ENCODE measurements at regions not wholly inside any gene's neighbourhood (a gene's known extent, or its start where the extent isn't known, plus 50 kb on each side); places are given as distances from the start of the nearest gene placed in this dataset.
A peak's percentile ranks its signal among the peaks of the same experiment; 100 is the strongest.

- DNase-seq, result peak in 2 of 3 donors; percentile 10
Observed at GRCh38 chr13:74871369-74872070, 610.4 kb downstream of the TBC1D4 start.

DNA sequence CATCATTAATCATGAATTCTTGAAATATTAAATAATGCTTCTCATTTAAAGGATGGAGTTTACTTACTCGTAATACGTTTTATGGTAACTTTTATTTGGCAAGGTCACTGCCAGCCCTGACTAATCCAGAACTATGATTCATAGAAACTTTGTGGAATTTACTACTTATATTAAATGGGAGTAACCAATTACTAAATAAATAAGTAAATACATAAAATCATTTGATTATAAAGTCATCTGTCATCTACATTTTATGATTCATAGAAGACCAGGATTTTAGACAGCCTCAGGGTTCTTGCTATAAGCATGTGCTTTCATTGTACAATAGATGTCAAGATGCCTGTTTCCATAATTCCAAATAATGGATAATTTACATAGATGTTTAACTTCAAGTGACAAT lies 611.1 kb downstream of the TBC1D4 start:
- no peak for DNase-seq

GRCh38 chr13:74869846-74870245 lies 612.1 kb downstream of the TBC1D4 start:
- no peak for DNase-seq

- DNase-seq, result peak in 1 of 3 donors; percentile 38
Observed at GRCh38 chr13:74868049-74868448, 613.9 kb downstream of the TBC1D4 start.

- DNase-seq, result no peak
Observed at GRCh38 chr13:74867460-74867859, 614.5 kb downstream of the TBC1D4 start.

DNA sequence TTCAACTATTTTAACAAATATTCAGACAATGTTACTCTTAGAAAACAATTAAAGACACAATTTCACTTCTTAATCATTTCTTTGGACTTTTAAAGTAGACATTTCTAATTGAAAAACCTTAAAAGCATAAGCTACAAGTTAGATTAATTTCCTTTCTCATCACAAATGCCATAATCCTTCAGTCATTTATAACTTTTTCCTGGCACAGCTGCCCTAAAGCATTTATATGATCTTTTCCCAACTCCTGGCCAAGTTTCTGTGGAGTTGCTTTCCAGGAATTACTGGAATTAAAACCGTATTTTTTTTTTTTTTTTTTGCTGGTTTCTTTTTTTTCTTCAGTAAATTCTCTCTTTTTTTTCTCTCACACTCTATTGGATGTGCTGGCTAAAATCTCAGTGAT lies 615.9 kb downstream of the TBC1D4 start:
- DNase-seq, result peak; percentile 59 to 82 (median 74)

- peak; percentile 49 to 84 (median 69) for DNase-seq
Observed at GRCh38 chr13:74865656-74866055, 616.3 kb downstream of the TBC1D4 start.

DNA sequence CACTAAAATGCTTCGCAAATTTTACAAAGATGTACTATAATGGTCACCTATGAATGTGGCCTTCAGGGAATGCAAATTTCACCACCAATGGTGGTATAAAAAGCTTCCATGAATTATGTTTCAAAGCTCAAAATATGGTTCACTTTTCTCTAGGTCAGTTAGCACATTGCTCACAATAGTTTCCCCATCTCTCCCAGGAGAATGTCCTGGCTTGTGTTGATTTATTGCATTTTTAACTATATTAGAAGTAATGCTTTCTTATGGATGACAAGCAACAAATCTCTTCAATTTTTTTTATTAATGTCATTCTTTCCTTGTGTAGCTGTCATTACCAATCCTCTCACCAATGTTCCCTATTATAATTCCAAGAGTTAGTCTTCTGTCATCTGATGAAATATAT lies 621.2 kb downstream of the TBC1D4 start:
- no peak for DNase-seq

GRCh38 chr13:74850893-74851292 lies 631.1 kb downstream of the TBC1D4 start:
- no peak for DNase-seq

GRCh38 chr13:74847966-74848365 lies 634.0 kb downstream of the TBC1D4 start:
- no peak for DNase-seq

DNA sequence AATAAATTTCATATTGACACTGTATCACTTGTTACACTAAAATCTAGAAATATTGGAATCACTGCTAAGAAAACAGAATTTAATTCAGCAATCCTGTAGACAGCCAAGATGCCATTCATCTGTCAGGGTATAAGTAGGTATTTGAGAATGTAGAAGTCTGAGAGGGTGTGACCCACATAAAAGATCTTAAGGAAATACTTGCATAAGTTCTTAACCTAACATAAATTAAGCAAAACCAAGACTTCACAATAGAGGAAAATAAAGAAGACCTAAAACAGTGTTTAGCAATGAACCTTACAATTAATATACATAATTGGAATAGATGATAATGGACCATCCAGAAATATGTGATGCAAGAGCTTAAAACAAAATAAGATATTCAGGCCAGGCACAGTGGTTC lies 636.2 kb downstream of the TBC1D4 start:
- no peak for DNase-seq

- DNase-seq, result no peak
Observed at GRCh38 chr13:74841651-74842050, 640.3 kb downstream of the TBC1D4 start.

DNA sequence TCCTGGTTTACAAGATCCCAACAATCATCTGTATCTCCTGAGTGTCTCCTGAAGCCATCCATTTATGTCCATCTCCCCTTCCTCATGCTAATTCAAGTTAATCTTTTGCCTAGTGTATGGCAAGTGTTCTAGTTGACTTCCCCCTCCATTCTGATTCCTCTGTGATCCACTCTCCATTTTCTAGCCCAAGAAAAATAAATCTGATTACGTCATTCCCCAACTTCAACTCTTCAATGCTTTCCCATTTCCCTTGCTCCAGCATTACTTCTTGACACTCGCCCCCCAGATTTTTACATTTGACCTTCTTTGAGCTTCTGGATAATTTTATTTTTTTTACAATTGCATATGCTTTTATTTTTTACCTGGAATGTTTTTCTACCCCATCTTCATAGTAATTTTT lies 640.8 kb downstream of the TBC1D4 start:
- DNase-seq, result no peak

DNA sequence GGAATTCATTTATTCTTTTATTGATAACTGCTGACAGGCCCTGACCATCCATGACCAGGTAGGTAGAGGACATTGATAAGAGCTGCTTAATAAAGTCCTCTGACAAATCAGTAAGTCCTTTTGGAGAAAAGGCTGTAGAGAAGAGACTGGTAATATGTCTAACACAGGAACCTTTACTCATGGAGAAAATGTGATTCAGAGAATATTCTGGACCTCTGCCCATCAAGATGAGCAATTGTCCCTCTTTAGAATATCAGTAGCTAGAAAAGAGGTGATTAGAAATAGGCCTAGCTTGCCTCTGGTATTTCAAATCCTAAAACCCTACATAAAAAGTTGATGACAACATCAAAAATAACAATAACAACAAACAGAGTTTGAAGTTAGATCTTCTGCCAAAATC lies 642.3 kb downstream of the TBC1D4 start:
- DNase-seq, result peak in 1 of 3 donors; percentile 3

- no peak for DNase-seq
Observed at GRCh38 chr13:74838096-74838495, 643.9 kb downstream of the TBC1D4 start.

DNA sequence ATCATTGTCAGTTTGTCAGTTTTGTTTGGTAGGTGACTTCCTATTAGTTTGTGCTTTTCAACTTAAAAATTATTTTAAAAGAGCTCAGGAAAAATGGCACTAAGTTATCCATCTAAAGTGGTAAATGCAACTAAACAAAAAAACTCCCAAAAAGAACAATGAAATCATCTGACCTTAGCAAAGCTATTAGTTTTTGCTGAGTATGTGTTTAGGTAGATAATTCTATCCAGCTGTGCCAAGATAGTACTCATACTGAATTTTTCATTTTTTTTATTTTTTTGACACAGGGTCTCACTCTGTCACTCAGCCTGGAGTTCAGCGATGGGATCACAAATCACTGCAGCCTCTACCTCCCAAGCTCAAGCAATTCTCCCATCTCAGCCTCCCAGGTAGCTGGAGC lies 645.3 kb downstream of the TBC1D4 start:
- DNase-seq, result no peak

- no peak for DNase-seq
Observed at GRCh38 chr13:74835579-74835978, 646.4 kb downstream of the TBC1D4 start.

DNA sequence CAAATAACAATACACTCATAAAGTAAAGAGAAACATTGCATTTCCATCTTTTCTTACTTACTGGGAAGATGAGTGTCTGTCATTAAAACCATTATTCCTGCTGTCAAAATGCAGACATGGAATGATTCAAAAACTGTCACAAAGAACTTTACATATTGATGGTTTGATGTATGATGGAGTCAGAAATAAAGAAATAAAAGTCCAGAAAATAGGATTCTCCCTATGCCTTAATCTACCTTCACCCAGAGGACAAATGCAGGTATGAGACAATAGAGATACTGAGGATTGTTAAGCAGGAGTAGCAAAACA lies 656.1 kb downstream of the TBC1D4 start:
- no peak for DNase-seq

DNA sequence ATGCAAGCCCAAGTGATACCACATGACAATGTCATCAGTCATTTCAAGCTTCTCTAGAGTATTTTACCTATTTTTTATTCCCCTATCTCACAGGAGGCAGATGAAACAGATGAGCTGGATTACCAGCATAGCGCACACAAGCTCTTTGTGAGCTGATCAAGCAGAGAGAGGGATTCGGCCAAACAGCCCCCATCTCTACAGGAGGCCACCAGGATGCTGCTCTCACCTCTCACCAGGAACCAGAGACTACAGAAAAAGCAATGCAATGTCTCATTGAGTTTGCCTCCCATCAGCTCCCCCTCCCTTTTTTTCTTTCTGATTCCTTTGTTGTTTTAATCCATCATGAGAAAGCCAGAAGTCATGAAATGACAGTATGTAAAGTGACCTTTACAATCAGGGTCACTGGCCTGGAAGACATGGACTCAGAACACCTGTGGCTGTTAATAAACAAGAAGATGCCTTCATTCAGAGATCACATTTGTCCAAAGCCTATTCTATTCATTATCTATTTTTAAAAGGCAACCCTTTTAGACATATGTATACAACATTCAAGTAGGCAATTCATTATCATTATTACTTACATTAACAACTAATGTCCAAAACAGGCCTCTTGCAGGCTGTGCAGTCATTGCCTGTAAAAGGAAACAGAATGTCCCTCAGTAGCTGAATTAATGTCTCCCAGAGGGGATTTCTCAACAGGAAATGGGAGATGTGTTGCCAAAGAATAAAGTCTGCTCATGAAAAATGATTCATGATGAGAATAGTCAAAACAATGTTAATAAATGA lies 656.6 kb downstream of the TBC1D4 start:
- DNase-seq, result peak; percentile 18 to 58 (median 48)

DNA sequence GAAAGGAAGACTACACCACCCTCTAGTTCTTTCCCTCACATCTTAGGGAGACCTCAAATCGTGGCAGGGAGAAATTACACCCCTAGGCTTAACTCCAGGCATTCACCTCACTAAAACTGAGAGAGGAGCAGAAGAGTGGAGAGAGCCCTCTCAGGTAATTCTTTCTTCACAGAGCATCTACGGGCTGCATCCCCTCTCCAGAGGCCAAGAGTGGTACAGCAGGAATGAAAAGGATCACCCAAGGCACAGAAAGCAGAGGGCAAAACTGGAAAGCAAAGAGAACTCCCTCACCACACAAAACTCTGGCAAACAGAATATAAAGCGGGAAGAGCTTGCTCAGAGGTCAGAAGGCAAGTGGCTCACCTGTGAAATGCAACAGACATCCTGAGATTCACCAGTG lies 661.2 kb downstream of the TBC1D4 start:
- no peak for DNase-seq

- DNase-seq, result no peak
Observed at GRCh38 chr13:74819549-74819948, 662.4 kb downstream of the TBC1D4 start.

DNA sequence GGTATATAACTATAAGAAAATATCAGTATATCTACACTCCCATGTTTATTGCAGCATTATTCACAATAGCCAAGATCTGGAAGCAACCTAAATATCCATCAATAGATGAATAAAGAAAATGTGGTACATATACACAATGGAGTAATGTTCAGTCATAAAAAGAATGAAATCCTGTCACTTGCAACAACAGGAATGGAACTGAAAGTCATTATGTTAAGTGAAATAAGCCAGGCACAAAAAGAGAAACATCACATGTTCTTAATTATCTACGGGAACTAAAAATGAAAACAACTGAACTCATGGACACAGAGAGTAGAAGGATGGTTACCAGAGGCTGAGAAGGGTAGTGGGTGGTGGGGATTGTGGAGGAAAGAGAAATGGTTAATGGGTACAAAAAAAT lies 665.2 kb downstream of the TBC1D4 start:
- no peak for DNase-seq

DNA sequence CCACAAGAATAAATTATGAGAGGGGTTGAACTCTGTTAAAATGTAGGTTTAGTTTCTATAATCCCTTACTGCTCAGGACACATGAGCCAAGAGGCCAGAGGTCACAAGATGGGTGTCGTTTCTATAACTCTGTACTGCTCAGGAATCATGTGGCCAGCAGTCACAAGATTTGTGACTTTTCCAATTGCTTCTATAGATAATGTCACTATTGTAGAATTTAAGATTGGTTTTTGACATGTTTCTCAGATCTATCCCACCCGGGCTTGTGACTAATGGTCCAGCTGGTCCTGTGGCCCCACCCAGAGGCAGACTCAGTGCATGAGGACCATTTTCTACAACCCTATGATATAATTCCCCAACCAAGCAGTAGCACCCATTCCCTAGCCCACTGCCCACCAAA lies 662.0 kb upstream of the KLF12 start:
- no peak for DNase-seq

DNA sequence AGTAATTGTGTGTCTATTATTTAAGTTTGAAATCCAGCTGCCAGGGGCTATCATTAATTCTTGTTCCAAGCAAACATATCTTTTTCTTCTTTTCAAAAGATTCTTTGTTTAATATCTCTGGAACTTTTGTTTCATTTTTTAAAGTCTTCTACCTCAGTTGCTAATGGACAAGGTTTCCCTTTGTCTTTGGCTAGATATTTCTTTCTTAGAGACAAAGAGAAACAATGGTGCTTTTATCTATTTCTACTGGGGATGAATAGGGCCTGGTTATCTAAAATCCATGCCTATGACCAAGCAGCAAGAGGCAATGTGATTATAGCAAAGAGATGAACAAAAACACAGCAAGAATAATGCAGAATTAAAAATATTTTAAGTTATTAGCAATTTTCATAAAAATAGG lies 661.3 kb upstream of the KLF12 start:
- no peak for DNase-seq
